GM20000 (cell line): ENCODE measurements at regions not wholly inside any gene's neighbourhood (a gene's known extent, or its start where the extent isn't known, plus 50 kb on each side); places are given as distances from the start of the nearest gene placed in this dataset.
"Not testable (repeated sequence)": the region's sequence is repeated elsewhere in the genome, so short reads cannot be mapped to it uniquely, and the experiment has no call there.

Experiments used
- DNase-seq: peaks from one replicate; pipeline ENCODE4 v3.0.0; 2012; ENCODE audit warnings: low spot score
- CTCF ChIP-seq: IDR thresholded peaks from 2 replicates; pipeline ENCODE4 v1.5.1; 2012; ENCODE audit warnings: mild to moderate bottlenecking, control low read depth; ENCODE audit errors: extremely low read depth, missing control alignments

GRCh38 chrX:77003530-77003929 lies 443.7 kb upstream of the FGF16 start:
- no peak for TF ChIP-seq CTCF
- no peak for DNase-seq

- DNase-seq = no peak
- TF ChIP-seq CTCF = no peak
These were observed 443.2 kb upstream of the FGF16 start for GRCh38 chrX:77003956-77004355.

GRCh38 chrX:77009691-77010090 lies 437.5 kb upstream of the FGF16 start:
- DNase-seq = no peak
- TF ChIP-seq CTCF = no peak

- TF ChIP-seq CTCF = no peak
- DNase-seq = no peak
These were observed 432.5 kb upstream of the FGF16 start for GRCh38 chrX:77014377-77015372.

- TF ChIP-seq CTCF = no peak
- no peak for DNase-seq
These were observed 430.1 kb upstream of the FGF16 start for GRCh38 chrX:77017093-77017492.

GRCh38 chrX:77046180-77046810 lies 400.9 kb upstream of the FGF16 start:
- not testable (repeated sequence) for DNase-seq

GRCh38 chrX:77060572-77060971 lies 386.6 kb upstream of the FGF16 start:
- no peak for TF ChIP-seq CTCF
- DNase-seq = no peak

- TF ChIP-seq CTCF = no peak
- DNase-seq = no peak
These were observed 386.2 kb upstream of the FGF16 start for GRCh38 chrX:77061022-77061421.
